H9 (cell line): ENCODE measurements at regions not wholly inside any gene's neighbourhood (a gene's known extent, or its start where the extent isn't known, plus 50 kb on each side); places are given as distances from the start of the nearest gene placed in this dataset.

Experiments used
- DNase-seq: peaks from one replicate; pipeline ENCODE4 v3.0.0-alpha.2; 2017
- H2AFZ ChIP-seq: one replicate; pipeline ENCODE4 v1.6.1; 2013; ENCODE audit warnings: mild to moderate bottlenecking, low read length, control low read depth, moderate library complexity
- H2AK5ac ChIP-seq: 2 replicates; pipeline ENCODE4 v1.6.1; 2013; ENCODE audit warnings: low read length, control low read depth, mixed read lengths; ENCODE audit not compliant: insufficient read length
- H2BK120ac ChIP-seq: one replicate; pipeline ENCODE4 v1.6.1; 2013; ENCODE audit warnings: low read depth, mild to moderate bottlenecking, low read length, control low read depth, inconsistent platforms; ENCODE audit not compliant: poor library complexity, severe bottlenecking
- H2BK12ac ChIP-seq: 2 replicates; pipeline ENCODE4 v1.6.1; 2013; ENCODE audit warnings: low read length, control low read depth, mixed read lengths, low read depth; ENCODE audit not compliant: insufficient read length
- H2BK15ac ChIP-seq: 2 replicates; pipeline ENCODE4 v1.6.1; 2013; ENCODE audit warnings: low read depth, low read length, control low read depth
- H2BK20ac ChIP-seq: one replicate; pipeline ENCODE4 v1.6.1; 2013; ENCODE audit warnings: low read depth, mild to moderate bottlenecking, low read length, control low read depth, inconsistent platforms; ENCODE audit not compliant: poor library complexity, severe bottlenecking
- H2BK5ac ChIP-seq: 2 replicates; pipeline ENCODE4 v1.6.1; 2013; ENCODE audit warnings: low read length, control low read depth, mixed read lengths; ENCODE audit not compliant: insufficient read length
- H3K14ac ChIP-seq: 2 replicates; pipeline ENCODE4 v1.6.1; 2013; ENCODE audit warnings: low read length, control low read depth; ENCODE audit not compliant: insufficient read depth
- H3K18ac ChIP-seq: 2 replicates; pipeline ENCODE4 v1.6.1; 2013; ENCODE audit warnings: low read depth, mild to moderate bottlenecking, mixed read lengths, low read length, control low read depth; ENCODE audit not compliant: insufficient read length
- H3K23ac ChIP-seq: 2 replicates; pipeline ENCODE4 v1.6.1; 2013; ENCODE audit warnings: low read length, control low read depth, mixed read lengths, low read depth; ENCODE audit not compliant: insufficient read length
- H3K23me2 ChIP-seq: 2 replicates; pipeline ENCODE4 v1.6.1; 2013; ENCODE audit warnings: low read depth, mild to moderate bottlenecking, mixed read lengths, low read length, control low read depth; ENCODE audit not compliant: insufficient read length, poor library complexity, severe bottlenecking
- H3K27ac ChIP-seq: 2 replicates; pipeline ENCODE4 v1.5.1; 2013; ENCODE audit warnings: low read length, control low read depth, mixed read lengths, low read depth; ENCODE audit not compliant: insufficient read length
- H3K27me3 ChIP-seq: 2 replicates; pipeline ENCODE4 v1.6.1; 2013; ENCODE audit warnings: low read length, control low read depth, inconsistent platforms; ENCODE audit not compliant: insufficient read depth
- H3K4ac ChIP-seq: 2 replicates; pipeline ENCODE4 v1.6.1; 2013; ENCODE audit warnings: low read depth, mild to moderate bottlenecking, control low read depth, inconsistent platforms, low read length, moderate library complexity
- H3K4me1 ChIP-seq: 2 replicates; pipeline ENCODE4 v1.6.1; 2013; ENCODE audit warnings: low read length, control low read depth, inconsistent platforms; ENCODE audit not compliant: insufficient read depth
- H3K4me2 ChIP-seq: 2 replicates; pipeline ENCODE4 v1.6.1; 2013; ENCODE audit warnings: low read length, control low read depth, mixed read lengths; ENCODE audit not compliant: insufficient read length, insufficient read depth
- H3K56ac ChIP-seq: 2 replicates; pipeline ENCODE4 v1.6.1; 2013; ENCODE audit warnings: low read depth, mild to moderate bottlenecking, mixed read lengths, low read length, control low read depth; ENCODE audit not compliant: insufficient read length
- H3K79me1 ChIP-seq: 2 replicates; pipeline ENCODE4 v1.6.1; 2013; ENCODE audit warnings: low read depth, mild to moderate bottlenecking, moderate library complexity, low read length, control low read depth, inconsistent platforms; ENCODE audit not compliant: insufficient read depth, poor library complexity, severe bottlenecking
- H3K79me2 ChIP-seq: 2 replicates; pipeline ENCODE4 v1.6.1; 2013; ENCODE audit warnings: low read length, control low read depth, inconsistent platforms; ENCODE audit not compliant: insufficient read depth
- H3K9ac ChIP-seq: 2 replicates; pipeline ENCODE4 v1.6.1; 2013; ENCODE audit warnings: low read length, control low read depth, mixed read lengths; ENCODE audit not compliant: insufficient read length; ENCODE audit errors: extremely low read depth
- H3K9me3 ChIP-seq: one replicate; pipeline ENCODE4 v1.6.1; 2013; ENCODE audit warnings: low read depth, low read length, inconsistent platforms; ENCODE audit not compliant: control insufficient read depth
- H3T11ph ChIP-seq: one replicate; pipeline ENCODE4 v1.6.1; 2013; ENCODE audit warnings: mild to moderate bottlenecking, low read length, control low read depth, inconsistent platforms
- H4K20me1 ChIP-seq: one replicate; pipeline ENCODE4 v1.6.1; 2013; ENCODE audit not compliant: control insufficient read depth, insufficient read length, insufficient read depth
- H4K5ac ChIP-seq: 2 replicates; pipeline ENCODE4 v1.6.1; 2013; ENCODE audit warnings: low read depth, mild to moderate bottlenecking, mixed read lengths, low read length, control low read depth; ENCODE audit not compliant: insufficient read length
- H4K8ac ChIP-seq: replicated peaks from 2 replicates; pipeline ENCODE4 v1.6.1; 2013; ENCODE audit warnings: low read length, control low read depth, mixed read lengths, low read depth; ENCODE audit not compliant: insufficient read length
- H4K91ac ChIP-seq: 2 replicates; pipeline ENCODE4 v1.6.1; 2013; ENCODE audit warnings: low read depth, mild to moderate bottlenecking, moderate library complexity, mixed read lengths, low read length, control low read depth; ENCODE audit not compliant: insufficient read length
- H3K27ac Mint-ChIP-seq, 3 experiments: 2 replicates in 2 of 3; 3 replicates in 1 of 3; pipeline ENCODE4 v1.8.0; 2020 to 2021; ENCODE audit warnings: mixed read lengths in 3 of 3, mild to moderate bottlenecking in 1 of 3, moderate library complexity in 1 of 3
- H3K27me3 Mint-ChIP-seq: 2 replicates; pipeline ENCODE4 v1.8.0; 2021; ENCODE audit warnings: low read depth, mild to moderate bottlenecking, moderate library complexity, mixed read lengths
- H3K36me3 Mint-ChIP-seq, 3 experiments: 2 replicates in 2 of 3; 3 replicates in 1 of 3; pipeline ENCODE4 v1.8.0; 2020 to 2021; ENCODE audit warnings: low read depth in 3 of 3, mixed read lengths in 3 of 3; ENCODE audit not compliant: insufficient read depth in 1 of 3
- H3K4me1 Mint-ChIP-seq, 2 experiments: 2 replicates each; pipeline ENCODE4 v1.8.0; 2020; ENCODE audit warnings: mixed read lengths in 2 of 2
- H3K4me3 Mint-ChIP-seq, 2 experiments: 2 replicates in 1 of 2; 3 replicates in 1 of 2; pipeline ENCODE4 v1.8.0; 2020 to 2021; ENCODE audit warnings: mild to moderate bottlenecking in 2 of 2, mixed read lengths in 2 of 2, moderate library complexity in 1 of 2
- H3K9me3 Mint-ChIP-seq, 2 experiments: 2 replicates in 1 of 2; 3 replicates in 1 of 2; pipeline ENCODE4 v1.8.0; 2020; ENCODE audit warnings: mild to moderate bottlenecking in 2 of 2, mixed read lengths in 2 of 2, moderate library complexity in 1 of 2
- WGBS: extraction: QIAGEN DNeasy Blood & Tissue Kit; methylation state at CpG from one replicate; pipeline ENCODE4 v1.1.7; 2013; ENCODE audit warnings: missing lambda C conversion rate, low lambda C conversion rate, mixed read lengths; ENCODE audit not compliant: insufficient read length; ENCODE audit errors: extremely low coverage; 5-methylcytosine and 5-hydroxymethylcytosine counted together
- TF ChIP-seq, protein P1 (sequence below): fragments of 200-600 bp; sonication (generic); conservative IDR thresholded peaks from 3 replicates; pipeline ENCODE4 v1.8.0; 2021; ENCODE audit warnings: antibody characterized with exemption, mild to moderate bottlenecking

DNA sequence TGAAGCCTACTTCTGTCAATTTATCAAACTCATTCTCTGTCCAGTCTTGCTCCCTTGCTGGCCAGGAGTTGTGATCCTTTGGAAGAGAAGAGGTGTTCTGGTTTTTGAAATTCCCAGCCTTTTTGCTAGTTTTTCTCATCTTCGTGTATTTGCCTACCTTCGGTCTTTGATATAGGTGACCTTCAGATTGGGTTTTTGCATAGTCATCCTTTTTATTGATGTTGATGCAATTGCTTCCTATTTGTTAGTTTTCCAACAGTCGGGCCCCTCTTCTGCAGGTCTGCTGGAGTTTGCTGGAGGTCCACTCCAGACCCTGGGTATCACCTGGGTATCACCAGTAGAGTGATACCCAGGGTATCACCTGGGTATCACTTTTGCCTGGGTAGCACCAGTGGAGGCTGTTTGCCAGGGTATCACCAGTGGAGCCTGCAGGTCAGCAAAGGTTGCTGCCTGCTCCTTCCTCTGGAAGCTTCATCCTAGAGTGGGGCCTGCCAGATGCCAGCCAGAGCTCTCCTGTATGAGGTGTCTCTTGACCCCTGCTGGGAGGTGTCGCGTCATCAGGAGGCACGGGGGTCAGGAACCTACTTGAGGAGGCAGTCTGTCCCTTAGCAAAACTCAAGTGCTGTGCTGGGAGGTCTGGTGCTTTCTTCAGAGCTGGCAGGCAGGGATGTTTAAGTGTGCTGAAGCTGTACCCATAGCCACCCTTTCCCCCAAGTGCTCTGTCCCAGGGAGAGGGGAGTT, 684.2 kb downstream of the PCDH18 start:
- Mint-ChIP-seq H3K27ac (no peak overlapping the region), H3K36me3 (peaks cover 5 to 29% (median 23%) of the 10 kb centered on the region in 3 experiments; a peak in 5 of 7 replicates), H3K4me3 (no peak overlapping the region), H3K27me3 (no peaks in the 10 kb centered on the region), H3K9me3 (peaks cover 31 to 46% of the 10 kb centered on the region in 2 experiments), H3K4me1 (no peaks in the 10 kb centered on the region)
- Histone ChIP-seq H3K4me2 (no peak overlapping the region), H4K5ac (no peak overlapping the region), H3K23me2 (no peaks in the 10 kb centered on the region), H2BK5ac (no peak overlapping the region), H2AK5ac (no peak overlapping the region), H3K27me3 (no peaks in the 10 kb centered on the region), H4K91ac (no peak overlapping the region), H3K9me3 (no peaks in the 10 kb centered on the region), H3K9ac (no peak overlapping the region), H2BK12ac (no peak overlapping the region), H4K20me1 (no peaks in the 10 kb centered on the region), H2BK15ac (no peak overlapping the region), H3K79me1 (no peaks in the 10 kb centered on the region), H3K4ac (no peak overlapping the region), H3K4me1 (no peaks in the 10 kb centered on the region), H3K56ac (no peak overlapping the region), H3T11ph (no peak overlapping the region), H3K79me2 (no peaks in the 10 kb centered on the region), H3K23ac (no peak overlapping the region), H3K18ac (no peak overlapping the region), H2BK120ac (no peak overlapping the region), H2AFZ (no peak overlapping the region), H2BK20ac (no peak overlapping the region), H3K27ac (no peak overlapping the region), H3K14ac (no peak overlapping the region), H4K8ac (no peak overlapping the region)
- TF ChIP-seq, protein P1, sequence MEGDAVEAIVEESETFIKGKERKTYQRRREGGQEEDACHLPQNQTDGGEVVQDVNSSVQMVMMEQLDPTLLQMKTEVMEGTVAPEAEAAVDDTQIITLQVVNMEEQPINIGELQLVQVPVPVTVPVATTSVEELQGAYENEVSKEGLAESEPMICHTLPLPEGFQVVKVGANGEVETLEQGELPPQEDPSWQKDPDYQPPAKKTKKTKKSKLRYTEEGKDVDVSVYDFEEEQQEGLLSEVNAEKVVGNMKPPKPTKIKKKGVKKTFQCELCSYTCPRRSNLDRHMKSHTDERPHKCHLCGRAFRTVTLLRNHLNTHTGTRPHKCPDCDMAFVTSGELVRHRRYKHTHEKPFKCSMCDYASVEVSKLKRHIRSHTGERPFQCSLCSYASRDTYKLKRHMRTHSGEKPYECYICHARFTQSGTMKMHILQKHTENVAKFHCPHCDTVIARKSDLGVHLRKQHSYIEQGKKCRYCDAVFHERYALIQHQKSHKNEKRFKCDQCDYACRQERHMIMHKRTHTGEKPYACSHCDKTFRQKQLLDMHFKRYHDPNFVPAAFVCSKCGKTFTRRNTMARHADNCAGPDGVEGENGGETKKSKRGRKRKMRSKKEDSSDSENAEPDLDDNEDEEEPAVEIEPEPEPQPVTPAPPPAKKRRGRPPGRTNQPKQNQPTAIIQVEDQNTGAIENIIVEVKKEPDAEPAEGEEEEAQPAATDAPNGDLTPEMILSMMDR, result no peak
- no CpG with 5 or more reads among the region's 6 CpGs for WGBS
- DNase-seq, result no peak
